H1 (cell line): ENCODE measurements at regions not wholly inside any gene's neighbourhood (a gene's known extent, or its start where the extent isn't known, plus 50 kb on each side); places are given as distances from the start of the nearest gene placed in this dataset.

ENCODE experiments used
- CTCF ChIA-PET: fragments of 300-600 bp; sonication (Branson Sonifier 250); formaldehyde crosslinking; loops from one replicate; lab custom pipeline; 2021; ENCODE audit not compliant: partially characterized antibody; lab: Charles Lee
- POLR2A ChIA-PET: fragments of 300-600 bp; sonication (Branson Sonifier 250); formaldehyde crosslinking; loops from one replicate; lab custom pipeline; 2021; ENCODE audit warnings: inconsistent platforms; ENCODE audit not compliant: partially characterized antibody; lab: Charles Lee
- DNase-seq, 2 experiments: peaks; one replicate each; pipeline versions ENCODE4 v3.0.0 to v3.0.0-alpha.2; 2010 to 2022; ENCODE audit warnings: low spot score in 2 of 2, low read depth in 1 of 2, mixed read lengths in 1 of 2
- FAIRE-seq: peaks from 2 replicates; lab custom pipeline; 2011; peaks lifted over from hg19 to GRCh38; lab: Jason Lieb, UNC
- H2AFZ ChIP-seq: 2 replicates; pipeline ENCODE4 v1.8.1; 2012; ENCODE audit warnings: low read length, inconsistent platforms
- H2AK5ac ChIP-seq: 2 replicates; pipeline ENCODE4 v1.6.1; 2013; ENCODE audit warnings: low read depth, low read length
- H2BK120ac ChIP-seq: replicated peaks from 2 replicates; pipeline ENCODE3; 2013; ENCODE audit warnings: low read depth, low read length, inconsistent platforms
- H2BK12ac ChIP-seq: 2 replicates; pipeline ENCODE4 v1.6.1; 2013; ENCODE audit warnings: low read depth, low read length
- H2BK15ac ChIP-seq: 2 replicates; pipeline ENCODE4 v1.6.1; 2013; ENCODE audit warnings: low read length
- H2BK20ac ChIP-seq: 2 replicates; pipeline ENCODE4 v1.6.1; 2013; ENCODE audit warnings: low read length
- H2BK5ac ChIP-seq: 2 replicates; pipeline ENCODE4 v1.6.1; 2013; ENCODE audit warnings: low read depth, low read length
- H3K14ac ChIP-seq: 2 replicates; pipeline ENCODE4 v1.6.1; 2013; ENCODE audit warnings: inconsistent platforms; ENCODE audit not compliant: insufficient read length
- H3K18ac ChIP-seq: 2 replicates; pipeline ENCODE4 v1.6.1; 2013; ENCODE audit warnings: low read length; ENCODE audit errors: extremely low read depth
- H3K23ac ChIP-seq: 2 replicates; pipeline ENCODE4 v1.6.1; 2013; ENCODE audit warnings: inconsistent platforms; ENCODE audit not compliant: insufficient read length
- H3K23me2 ChIP-seq: 2 replicates; pipeline ENCODE4 v1.6.1; 2013; ENCODE audit warnings: low read depth, low read length
- H3K27ac ChIP-seq: 2 replicates; pipeline ENCODE4 v1.6.1; 2011; ENCODE audit warnings: low read depth, low read length, inconsistent platforms
- H3K27me3 ChIP-seq, 4 experiments: replicated peaks in 1 of 4; 1 replicate in 1 of 4; 2 replicates in 3 of 4; pipeline versions ENCODE4 v1.6.1 to v1.8.1; 2011 to 2013; ENCODE audit warnings: low read length in 3 of 4, mild to moderate bottlenecking in 3 of 4, inconsistent platforms in 2 of 4, mixed read lengths in 2 of 4, moderate library complexity in 1 of 4; ENCODE audit not compliant: control insufficient read depth in 3 of 4, insufficient read depth in 3 of 4; ENCODE audit errors: extremely low read depth in 1 of 4
- H3K36me3 ChIP-seq, 4 experiments: 2 replicates each; pipeline versions ENCODE4 v1.6.1 to v1.8.1; 2011 to 2013; ENCODE audit warnings: mild to moderate bottlenecking in 4 of 4, low read length in 3 of 4, moderate library complexity in 2 of 4, control low read depth in 1 of 4, inconsistent platforms in 1 of 4; ENCODE audit not compliant: insufficient read depth in 4 of 4, control insufficient read depth in 2 of 4
- H3K4ac ChIP-seq: replicated peaks from 2 replicates; pipeline ENCODE3; 2013; ENCODE audit warnings: low read length, low read depth, mixed read lengths, inconsistent platforms; ENCODE audit not compliant: insufficient read length
- H3K4me1 ChIP-seq, 4 experiments: replicated peaks in 1 of 4; 1 replicate in 1 of 4; 2 replicates in 3 of 4; pipeline versions ENCODE4 v1.6.1 to v1.8.1; 2011 to 2013; ENCODE audit warnings: low read length in 3 of 4, inconsistent platforms in 2 of 4, mixed read lengths in 1 of 4; ENCODE audit not compliant: insufficient read depth in 4 of 4, control insufficient read depth in 3 of 4
- H3K4me2 ChIP-seq, 2 experiments: 2 replicates each; pipeline versions ENCODE4 v1.6.1 to v1.8.1; 2011 to 2013; ENCODE audit warnings: low read depth in 2 of 2, low read length in 2 of 2, control low read depth in 1 of 2, inconsistent platforms in 1 of 2, mild to moderate bottlenecking in 1 of 2; ENCODE audit not compliant: insufficient read depth in 1 of 2
- H3K4me3 ChIP-seq, 4 experiments: fragments of 200-600, 300-600 bp in 1 of 4; sonication (generic), shearing (Covaris generic), sonication (Bioruptor Twin) in 1 of 4; 2 replicates each; pipeline versions ENCODE4 v1.5.1 to v1.8.1; 2011 to 2016; ENCODE audit warnings: low read length in 4 of 4, low read depth in 3 of 4, control low read depth in 2 of 4, inconsistent platforms in 2 of 4, mild to moderate bottlenecking in 2 of 4, mixed read lengths in 1 of 4, moderate library complexity in 1 of 4; ENCODE audit not compliant: insufficient read depth in 2 of 4; ENCODE audit errors: extremely low read depth in 1 of 4
- H3K56ac ChIP-seq: replicated peaks from 2 replicates; pipeline ENCODE3; 2013; ENCODE audit warnings: low read depth, mild to moderate bottlenecking, mixed read lengths, low read length, inconsistent platforms; ENCODE audit not compliant: insufficient read length
- H3K79me1 ChIP-seq: 2 replicates; pipeline ENCODE4 v1.6.1; 2013; ENCODE audit warnings: low read depth, low read length, control low read depth
- H3K79me2 ChIP-seq, 2 experiments: 2 replicates each; pipeline versions ENCODE4 v1.6.1 to v1.8.1; 2012 to 2013; ENCODE audit warnings: low read length in 2 of 2, mild to moderate bottlenecking in 2 of 2, inconsistent platforms in 1 of 2; ENCODE audit not compliant: insufficient read depth in 2 of 2, control insufficient read depth in 1 of 2
- H3K9ac ChIP-seq, 4 experiments: replicated peaks in 1 of 4; 1 replicate in 1 of 4; 2 replicates in 3 of 4; pipeline versions ENCODE4 v1.6.1 to v1.8.1; 2011 to 2013; ENCODE audit warnings: low read depth in 3 of 4, low read length in 3 of 4, control low read depth in 2 of 4, mild to moderate bottlenecking in 2 of 4, moderate library complexity in 2 of 4, inconsistent platforms in 1 of 4; ENCODE audit errors: extremely low read depth in 1 of 4
- H3K9me3 ChIP-seq, 2 experiments: 2 replicates each; pipeline versions ENCODE4 v1.6.1 to v1.8.1; 2012 to 2013; ENCODE audit warnings: mild to moderate bottlenecking in 2 of 2, moderate library complexity in 2 of 2, control low read depth in 1 of 2, inconsistent platforms in 1 of 2, low read depth in 1 of 2, low read length in 1 of 2, mixed read lengths in 1 of 2; ENCODE audit not compliant: insufficient read depth in 2 of 2
- H4K20me1 ChIP-seq, 2 experiments: replicated peaks in 1 of 2; 2 replicates each; pipeline versions ENCODE3 to v1.8.1; 2011 to 2013; ENCODE audit warnings: inconsistent platforms in 2 of 2, low read length in 2 of 2, mild to moderate bottlenecking in 1 of 2; ENCODE audit not compliant: insufficient read depth in 2 of 2, control insufficient read depth in 1 of 2
- H4K5ac ChIP-seq: 2 replicates; pipeline ENCODE4 v1.6.1; 2013; ENCODE audit warnings: low read length, low read depth, mixed read lengths, inconsistent platforms; ENCODE audit not compliant: insufficient read length
- H4K8ac ChIP-seq: 2 replicates; pipeline ENCODE4 v1.8.0; 2013; ENCODE audit warnings: mild to moderate bottlenecking, moderate library complexity, low read length, inconsistent platforms; ENCODE audit not compliant: insufficient read depth; ENCODE audit errors: extremely low read depth
- H4K91ac ChIP-seq: replicated peaks from 2 replicates; pipeline ENCODE3; 2013; ENCODE audit warnings: low read length, mixed read lengths, inconsistent platforms; ENCODE audit not compliant: insufficient read length
- CHD1 ChIP-seq: IDR thresholded peaks from 2 replicates; pipeline ENCODE4 v1.6.1; 2012; ENCODE audit warnings: low read depth, low read length, improper control_type of control experiment
- CREB1 ChIP-seq: IDR thresholded peaks from 2 replicates; pipeline ENCODE4 v1.6.1; 2012; ENCODE audit warnings: inconsistent platforms
- GTF2F1 ChIP-seq: IDR thresholded peaks from 2 replicates; pipeline ENCODE4 v1.6.1; 2012; ENCODE audit warnings: low read depth, low read length, improper control_type of control experiment, borderline replicate concordance
- HDAC2 ChIP-seq, 2 experiments: fragments of 300-600 bp in 1 of 2; sonication (generic) in 1 of 2; IDR thresholded peaks; 2 replicates each; pipeline ENCODE4 v1.6.1; 2011 to 2012; ENCODE audit warnings: low read depth in 2 of 2, low read length in 2 of 2, mild to moderate bottlenecking in 2 of 2, moderate library complexity in 2 of 2, borderline replicate concordance in 1 of 2, inconsistent platforms in 1 of 2
- KDM1A ChIP-seq: fragments of 200-600, 300-600 bp; sonication (generic); IDR thresholded peaks from 2 replicates; pipeline ENCODE4 v1.7.1; 2016; ENCODE audit warnings: mild to moderate bottlenecking, low read length, borderline replicate concordance
- KDM5A ChIP-seq: fragments of 200-600 bp; IDR thresholded peaks from 2 replicates; pipeline ENCODE4 v1.7.1; 2012; ENCODE audit warnings: mild to moderate bottlenecking, low read length, inconsistent platforms, mixed read lengths
- POU5F1 ChIP-seq: IDR thresholded peaks from 2 replicates; pipeline ENCODE4 v1.6.1; 2011; ENCODE audit warnings: low read depth, mild to moderate bottlenecking, low read length, moderate library complexity
- RBBP5 ChIP-seq: IDR thresholded peaks from 2 replicates; pipeline ENCODE4 v1.7.1; 2012; ENCODE audit warnings: low read depth, mild to moderate bottlenecking, inconsistent platforms, low read length, moderate library complexity, borderline replicate concordance
- SIN3A ChIP-seq, 2 experiments: IDR thresholded peaks in 1 of 2; conservative IDR thresholded peaks in 1 of 2; 2 replicates each; pipeline ENCODE4 v1.6.1; 2011 to 2012; ENCODE audit warnings: low read length in 2 of 2, improper control_type of control experiment in 1 of 2, low read depth in 1 of 2, mild to moderate bottlenecking in 1 of 2
- SIX5 ChIP-seq: IDR thresholded peaks from 2 replicates; pipeline ENCODE4 v1.6.1; 2011; ENCODE audit warnings: mild to moderate bottlenecking, low read depth, low read length
- SP1 ChIP-seq: IDR thresholded peaks from 2 replicates; pipeline ENCODE4 v1.6.1; 2011; ENCODE audit warnings: low read depth, low read length
- SP2 ChIP-seq: IDR thresholded peaks from 2 replicates; pipeline ENCODE4 v1.6.1; 2012; ENCODE audit warnings: mild to moderate bottlenecking, low read length, inconsistent platforms
- SP4 ChIP-seq: IDR thresholded peaks from 2 replicates; pipeline ENCODE4 v1.6.1; 2012; ENCODE audit warnings: low read length, inconsistent platforms
- TAF7 ChIP-seq: optimal IDR thresholded peaks from 2 replicates; pipeline ENCODE3; 2011; ENCODE audit warnings: low read depth, mild to moderate bottlenecking, inconsistent platforms, low read length, moderate library complexity, borderline replicate concordance
- USF2 ChIP-seq: IDR thresholded peaks from 2 replicates; pipeline ENCODE4 v1.6.1; 2011; ENCODE audit warnings: low read length, improper control_type of control experiment
- whole genome bisulfite sequencing, 2 experiments: shearing (Covaris generic) in 1 of 2; methylation state at CpG; one replicate each; pipeline versions ENCODE4 v1.1.6 to v1.1.7; 2013 to 2015; ENCODE audit warnings: low lambda C conversion rate in 2 of 2, mixed read lengths in 2 of 2, inconsistent platforms in 1 of 2, low coverage in 1 of 2, missing lambda C conversion rate in 1 of 2; ENCODE audit not compliant: insufficient replicate concordance in 2 of 2, insufficient coverage in 1 of 2, insufficient read length in 1 of 2; ENCODE audit errors: extremely low coverage in 1 of 2, missing lambda C conversion rate in 1 of 2; 5-methylcytosine and 5-hydroxymethylcytosine counted together

- H3K4me2 ChIP-seq, result no peak overlapping the region
- no peak overlapping the region for H2AFZ ChIP-seq
- H3K18ac ChIP-seq, result no peak overlapping the region
- H2BK120ac ChIP-seq, result no peak overlapping the region
- H4K20me1 ChIP-seq, result no peaks in the 10 kb centered on the region
- DNase-seq (no peak), FAIRE-seq (no peak)
- H4K91ac ChIP-seq, result no peak overlapping the region
- no peaks in the 10 kb centered on the region for H3K79me2 ChIP-seq
- ChIA-PET CTCF (interaction anchor here (1.6 kb wide), 1 partner anchor 26 kb away, joined by 3 read pairs; no protein-coding TSS in a partner anchor), POLR2A (no interaction called here)
- H3K23ac ChIP-seq, result no peak overlapping the region
- H3K9ac ChIP-seq, result no peak overlapping the region
- H3K9me3 ChIP-seq, result no peaks in the 10 kb centered on the region
- H2BK12ac ChIP-seq, result no peak overlapping the region
- H3K27me3 ChIP-seq, result no peaks in the 10 kb centered on the region
- H3K4me3 ChIP-seq, result no peak overlapping the region
- H3K14ac ChIP-seq, result no peak overlapping the region
- H2AK5ac ChIP-seq, result no peak overlapping the region
- H3K36me3 ChIP-seq, result no peaks in the 10 kb centered on the region
- H3K27ac ChIP-seq, result no peak overlapping the region
- H3K4ac ChIP-seq, result no peak overlapping the region
- H3K56ac ChIP-seq, result no peak overlapping the region
- no peaks in the 10 kb centered on the region for H3K23me2 ChIP-seq
- no peak overlapping the region for H4K8ac ChIP-seq
- no peak overlapping the region for H2BK20ac ChIP-seq
- H2BK5ac ChIP-seq, result no peak overlapping the region
- no peak overlapping the region for H4K5ac ChIP-seq
- no peak overlapping the region for H2BK15ac ChIP-seq
- WGBS, 2 experiments, result 86% methylated on average over 2 of the region's 2 CpGs; no CpG with 5 or more reads in 1 of the 2 experiments
- H3K79me1 ChIP-seq, result no peaks in the 10 kb centered on the region
- peaks cover 0 to 3% (median 0%) of the 10 kb centered on the region in 4 experiments; a peak in 2 of 7 replicates for H3K4me1 ChIP-seq
- TF ChIP-seq SIX5 (no peak), KDM1A (no peak), CHD1 (no peak), SIN3A (conservative IDR thresholded peaks at IDR 0.05 in 1 of 2, IDR thresholded peaks at IDR 0.05 in 1 of 2; ENCODE audit: low read depth in 1 of 2, low read length in 2 of 2) (no peak), KDM5A (no peak), GTF2F1 (no peak), TAF7 (no peak), USF2 (no peak), HDAC2 (IDR thresholded peaks at IDR 0.05; ENCODE audit: borderline replicate concordance in 1 of 2, low read depth in 2 of 2, low read length in 2 of 2) (no peak), RBBP5 (no peak), SP4 (no peak), CREB1 (no peak), SP1 (no peak), SP2 (no peak), POU5F1 (no peak)
Measured at GRCh38 chr3:82004266-82004665, 242.8 kb upstream of the GBE1 start.
